GM10248 (cell line): ENCODE measurements at regions not wholly inside any gene's neighbourhood (a gene's known extent, or its start where the extent isn't known, plus 50 kb on each side); places are given as distances from the start of the nearest gene placed in this dataset.

Experiments used
- CTCF ChIA-PET: fragments of 300-600 bp; sonication (Branson Sonifier 250); formaldehyde crosslinking; extraction: SDS; loops from one replicate; lab custom pipeline; 2021; ENCODE audit warnings: antibody characterized with exemption; lab: Yijun Ruan, JAX
- POLR2A ChIA-PET: fragments of 350-650 bp; sonication (Branson Sonifier 250); formaldehyde crosslinking; extraction: SDS; loops from one replicate; lab custom pipeline; 2020; ENCODE audit warnings: antibody characterized with exemption; lab: Yijun Ruan, JAX
- DNase-seq: peaks from one replicate; pipeline ENCODE4 v3.0.0; 2012; ENCODE audit errors: extremely low spot score
- TF ChIP-seq, protein P1 (sequence below): IDR thresholded peaks from 2 replicates; pipeline ENCODE4 v1.5.1; 2012; ENCODE audit warnings: mild to moderate bottlenecking, low read depth; ENCODE audit errors: extremely low read depth, missing control alignments, control extremely low read depth

GRCh38 chr11:43250309-43250708, 61.5 kb upstream of the API5 start:
- ChIA-PET CTCF (interaction anchor here (1.4 to 3.2 kb wide), 2 partner anchors 10 to 33 kb away, joined by 5 to 10 read pairs; no protein-coding TSS in a partner anchor), POLR2A (no interaction called here)
- TF ChIP-seq, protein P1, sequence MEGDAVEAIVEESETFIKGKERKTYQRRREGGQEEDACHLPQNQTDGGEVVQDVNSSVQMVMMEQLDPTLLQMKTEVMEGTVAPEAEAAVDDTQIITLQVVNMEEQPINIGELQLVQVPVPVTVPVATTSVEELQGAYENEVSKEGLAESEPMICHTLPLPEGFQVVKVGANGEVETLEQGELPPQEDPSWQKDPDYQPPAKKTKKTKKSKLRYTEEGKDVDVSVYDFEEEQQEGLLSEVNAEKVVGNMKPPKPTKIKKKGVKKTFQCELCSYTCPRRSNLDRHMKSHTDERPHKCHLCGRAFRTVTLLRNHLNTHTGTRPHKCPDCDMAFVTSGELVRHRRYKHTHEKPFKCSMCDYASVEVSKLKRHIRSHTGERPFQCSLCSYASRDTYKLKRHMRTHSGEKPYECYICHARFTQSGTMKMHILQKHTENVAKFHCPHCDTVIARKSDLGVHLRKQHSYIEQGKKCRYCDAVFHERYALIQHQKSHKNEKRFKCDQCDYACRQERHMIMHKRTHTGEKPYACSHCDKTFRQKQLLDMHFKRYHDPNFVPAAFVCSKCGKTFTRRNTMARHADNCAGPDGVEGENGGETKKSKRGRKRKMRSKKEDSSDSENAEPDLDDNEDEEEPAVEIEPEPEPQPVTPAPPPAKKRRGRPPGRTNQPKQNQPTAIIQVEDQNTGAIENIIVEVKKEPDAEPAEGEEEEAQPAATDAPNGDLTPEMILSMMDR: no peak
- DNase-seq: no peak

- CTCF ChIA-PET: no interaction called here
- POLR2A ChIA-PET: no interaction called here
- TF ChIP-seq, protein P1: no peak
- DNase-seq: no peak
Observed at GRCh38 chr11:43261775-43262174, 50.0 kb upstream of the API5 start.
